GM04503 (cell line): ENCODE measurements at regions not wholly inside any gene's neighbourhood (a gene's known extent, or its start where the extent isn't known, plus 50 kb on each side); places are given as distances from the start of the nearest gene placed in this dataset.

ENCODE experiments used
- DNase-seq: peaks from one replicate; pipeline ENCODE4 v3.0.0-alpha.2; 2012; ENCODE audit warnings: low read depth

GRCh38 chr1:10897321-10897980, 101.0 kb upstream of the CASZ1 start:
- no peak for DNase-seq

- no peak for DNase-seq
Observed at GRCh38 chr1:10897981-10898728, 101.7 kb upstream of the CASZ1 start.

GRCh38 chr1:10898921-10899320, 102.5 kb upstream of the CASZ1 start:
- DNase-seq, result no peak

- no peak for DNase-seq
Observed at GRCh38 chr1:10899490-10900250, 103.2 kb upstream of the CASZ1 start.

GRCh38 chr1:10900251-10900651, 103.8 kb upstream of the CASZ1 start:
- DNase-seq, result no peak

- DNase-seq, result no peak
Observed at GRCh38 chr1:10900691-10901090, 104.2 kb upstream of the CASZ1 start.

GRCh38 chr1:10901091-10901890, 104.8 kb upstream of the CASZ1 start:
- DNase-seq, result no peak

- DNase-seq, result no peak
Observed at GRCh38 chr1:10901891-10902805, 105.7 kb upstream of the CASZ1 start.

GRCh38 chr1:10903421-10903820, 107.0 kb upstream of the CASZ1 start:
- no peak for DNase-seq

- DNase-seq, result no peak
Observed at GRCh38 chr1:10903821-10904220, 107.4 kb upstream of the CASZ1 start.

GRCh38 chr1:10904396-10905358, 107.8 kb upstream of the TARDBP start:
- DNase-seq, result no peak

- no peak for DNase-seq
Observed at GRCh38 chr1:10905841-10906655, 106.4 kb upstream of the TARDBP start.

- no peak for DNase-seq
Observed at GRCh38 chr1:10906866-10907519, 105.5 kb upstream of the TARDBP start.

GRCh38 chr1:10908266-10908665, 104.2 kb upstream of the TARDBP start:
- DNase-seq, result no peak

GRCh38 chr1:10909697-10910680, 102.5 kb upstream of the TARDBP start:
- DNase-seq, result no peak

GRCh38 chr1:10910681-10911489, 101.6 kb upstream of the TARDBP start:
- no peak for DNase-seq
